Breast epithelium (tissue), 3 donors: ENCODE measurements at regions not wholly inside any gene's neighbourhood (a gene's known extent, or its start where the extent isn't known, plus 50 kb on each side); places are given as distances from the start of the nearest gene placed in this dataset.

Experiments
- CTCF ChIP-seq, 3 donors: fragments of 450-650 bp; IDR thresholded peaks; one replicate each; pipeline ENCODE4 v1.5.1; 2016 to 2017; ENCODE audit warnings: antibody characterized with exemption in 3 of 3, mild to moderate bottlenecking in 3 of 3, moderate library complexity in 3 of 3
- POLR2A ChIP-seq: fragments of 450-650 bp; IDR thresholded peaks from one replicate; pipeline ENCODE4 v1.6.1; 2016; ENCODE audit warnings: antibody characterized with exemption, mild to moderate bottlenecking, moderate library complexity
- POLR2AphosphoS5 ChIP-seq, 3 donors: sonication (generic); formaldehyde crosslinking; IDR thresholded peaks; one replicate each; pipeline ENCODE4 v1.6.1; 2017; ENCODE audit warnings: antibody characterized with exemption in 3 of 3

- TF ChIP-seq CTCF (IDR thresholded peaks at IDR 0.05) (no peak), POLR2AphosphoS5 (IDR thresholded peaks at IDR 0.05) (no peak), POLR2A (no peak)
These were observed 601.7 kb downstream of the CBLN2 start for GRCh38 chr18:71942433-71942832.
